Adrenal gland (tissue), 9 donors: ENCODE measurements at regions not wholly inside any gene's neighbourhood (a gene's known extent, or its start where the extent isn't known, plus 50 kb on each side); places are given as distances from the start of the nearest gene placed in this dataset.

Source experiments
- DNase-seq, 7 donors: peaks; one replicate each; pipeline ENCODE4 v3.0.0-alpha.2; 2019 to 2020
- H3K27ac ChIP-seq, 5 donors: fragments of 200-600 bp; sonication (generic) in 4 of 5; 1 replicate in 3 of 5; 2 replicates in 2 of 5; pipeline versions ENCODE4 v1.5.1 to v1.8.0; 2016 to 2020; ENCODE audit warnings: mild to moderate bottlenecking in 1 of 5
- H3K27me3 ChIP-seq: fragments of 200-600 bp; 2 replicates; pipeline ENCODE4 v1.8.0; 2021
- H3K36me3 ChIP-seq, 2 donors: fragments of 200-600 bp; replicated peaks in 1 of 2; 1 replicate in 1 of 2; 2 replicates in 1 of 2; pipeline versions ENCODE4 v1.5.1 to v1.8.0; 2018 to 2022
- H3K4me1 ChIP-seq, 2 donors: fragments of 200-600 bp; replicated peaks in 1 of 2; 1 replicate in 1 of 2; 2 replicates in 1 of 2; pipeline versions ENCODE4 v1.5.1 to v1.8.0; 2018 to 2021
- H3K4me3 ChIP-seq, 4 donors: fragments of 200-600 bp; sonication (generic) in 3 of 4; one replicate each; pipeline ENCODE4 v1.5.1; 2016 to 2018
- H3K9me3 ChIP-seq, 3 donors: fragments of 200-600 bp; sonication (generic) in 1 of 3; replicated peaks in 1 of 3; 1 replicate in 2 of 3; 2 replicates in 1 of 3; pipeline versions ENCODE4 v1.5.1 to v1.8.0; 2016 to 2021
- POLR2A ChIP-seq, 2 donors: fragments of 450-650 bp; IDR thresholded peaks; one replicate each; pipeline ENCODE4 v1.6.1; 2017; ENCODE audit warnings: antibody characterized with exemption in 2 of 2, mild to moderate bottlenecking in 2 of 2, moderate library complexity in 1 of 2
- WGBS, 4 donors: extraction: QIAGEN DNeasy Blood & Tissue Kit in 2 of 4; methylation state at CpG; one replicate each; pipeline versions ENCODE4 v1.1.5 to v1.1.7; 2013 to 2017; 5-methylcytosine and 5-hydroxymethylcytosine counted together
- intact Hi-C, 2 donors: fragments of 100-400 bp; cut with DNase I; formaldehyde crosslinking; loops; one replicate each; pipeline versions ENCODE4 v1.14.1 to v1.15.0; 2022 to 2023
- TF ChIP-seq, protein P1 (sequence below), 6 experiments: fragments of 450-650 bp in 4 of 6; fragments of 200-600 bp in 2 of 6; sonication (generic) in 1 of 6; IDR thresholded peaks; 1 replicate in 5 of 6; 2 replicates in 1 of 6; pipeline versions ENCODE4 v1.5.1 to v1.8.0; 2016 to 2021; ENCODE audit warnings: antibody characterized with exemption in 6 of 6, mild to moderate bottlenecking in 2 of 6, moderate library complexity in 1 of 6
- donor health status: healthy with polysubstance abuse.
- donor health status: Bipolar disorder and iron deficiency.
- donor health status: DM: yes; HTN: yes; CAD: no.
- donor health status: DM: no; HTN: no; CAD: no.
- donor health status: DM: no; HTN: no; CAD: no.

DNA sequence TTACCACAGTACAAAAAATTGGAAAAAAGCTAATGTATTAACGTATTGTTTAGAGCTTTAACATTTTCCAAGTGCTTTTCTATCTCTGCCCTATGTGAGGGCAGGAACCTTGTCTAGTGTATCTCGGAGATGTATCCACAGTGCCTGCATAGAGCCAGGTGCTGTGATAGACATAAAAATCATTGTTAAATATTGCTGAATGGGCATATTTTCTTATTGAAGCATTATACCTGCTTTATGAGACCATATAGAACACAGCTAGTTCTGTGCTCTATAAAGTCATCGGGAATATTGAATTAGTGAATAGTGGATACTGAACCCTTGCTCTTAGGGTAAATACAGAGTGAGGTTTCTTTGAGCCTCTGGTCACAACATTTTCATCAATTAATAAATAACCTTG lies 163.0 kb downstream of the RNF144B start:
- Histone ChIP-seq H3K9me3 (no peaks in the 10 kb centered on the region), H3K27me3 (no peaks in the 10 kb centered on the region), H3K27ac (no peak overlapping the region), H3K4me3 (no peak overlapping the region), H3K36me3 (no peaks in the 10 kb centered on the region), H3K4me1 (no peaks in the 10 kb centered on the region)
- 68 to 87% (median 74%) methylated on average over 3 of the region's 3 CpGs for WGBS, 4 donors
- intact Hi-C loops: no loop called here
- no peak for TF ChIP-seq POLR2A (IDR thresholded peaks at IDR 0.05)
- TF ChIP-seq, protein P1, sequence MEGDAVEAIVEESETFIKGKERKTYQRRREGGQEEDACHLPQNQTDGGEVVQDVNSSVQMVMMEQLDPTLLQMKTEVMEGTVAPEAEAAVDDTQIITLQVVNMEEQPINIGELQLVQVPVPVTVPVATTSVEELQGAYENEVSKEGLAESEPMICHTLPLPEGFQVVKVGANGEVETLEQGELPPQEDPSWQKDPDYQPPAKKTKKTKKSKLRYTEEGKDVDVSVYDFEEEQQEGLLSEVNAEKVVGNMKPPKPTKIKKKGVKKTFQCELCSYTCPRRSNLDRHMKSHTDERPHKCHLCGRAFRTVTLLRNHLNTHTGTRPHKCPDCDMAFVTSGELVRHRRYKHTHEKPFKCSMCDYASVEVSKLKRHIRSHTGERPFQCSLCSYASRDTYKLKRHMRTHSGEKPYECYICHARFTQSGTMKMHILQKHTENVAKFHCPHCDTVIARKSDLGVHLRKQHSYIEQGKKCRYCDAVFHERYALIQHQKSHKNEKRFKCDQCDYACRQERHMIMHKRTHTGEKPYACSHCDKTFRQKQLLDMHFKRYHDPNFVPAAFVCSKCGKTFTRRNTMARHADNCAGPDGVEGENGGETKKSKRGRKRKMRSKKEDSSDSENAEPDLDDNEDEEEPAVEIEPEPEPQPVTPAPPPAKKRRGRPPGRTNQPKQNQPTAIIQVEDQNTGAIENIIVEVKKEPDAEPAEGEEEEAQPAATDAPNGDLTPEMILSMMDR (IDR thresholded peaks at IDR 0.05): no peak
- DNase-seq: no peak

DNA sequence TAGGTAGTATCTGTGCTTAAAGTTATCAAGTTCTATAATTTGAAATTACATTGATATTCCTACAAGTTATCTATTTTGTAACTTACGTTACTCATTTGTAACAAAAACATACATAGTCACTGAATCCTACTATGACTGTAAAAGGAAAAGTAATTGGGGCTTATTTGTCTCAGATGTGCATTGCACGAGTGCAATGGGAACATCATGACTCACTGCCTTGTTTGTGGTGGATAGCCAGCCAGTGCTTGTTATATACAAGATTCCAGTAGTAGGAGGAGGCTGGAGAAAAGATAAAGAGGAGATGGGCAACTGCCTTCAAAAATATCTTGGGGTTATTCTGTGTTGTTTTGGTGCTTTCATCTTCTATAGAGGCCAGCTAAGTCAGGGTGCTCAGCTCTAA lies 164.1 kb downstream of the RNF144B start:
- DNase-seq: no peak
- Histone ChIP-seq H3K27ac (no peak overlapping the region), H3K4me1 (no peaks in the 10 kb centered on the region), H3K9me3 (no peaks in the 10 kb centered on the region), H3K27me3 (no peaks in the 10 kb centered on the region), H3K36me3 (no peaks in the 10 kb centered on the region), H3K4me3 (no peak overlapping the region)
- 59 to 68% (median 64%) methylated on average over 2 of the region's 2 CpGs for WGBS, 4 donors
- intact Hi-C loops: no loop called here
- TF ChIP-seq, protein P1 (IDR thresholded peaks at IDR 0.05): no peak
- TF ChIP-seq POLR2A (IDR thresholded peaks at IDR 0.05): no peak

DNA sequence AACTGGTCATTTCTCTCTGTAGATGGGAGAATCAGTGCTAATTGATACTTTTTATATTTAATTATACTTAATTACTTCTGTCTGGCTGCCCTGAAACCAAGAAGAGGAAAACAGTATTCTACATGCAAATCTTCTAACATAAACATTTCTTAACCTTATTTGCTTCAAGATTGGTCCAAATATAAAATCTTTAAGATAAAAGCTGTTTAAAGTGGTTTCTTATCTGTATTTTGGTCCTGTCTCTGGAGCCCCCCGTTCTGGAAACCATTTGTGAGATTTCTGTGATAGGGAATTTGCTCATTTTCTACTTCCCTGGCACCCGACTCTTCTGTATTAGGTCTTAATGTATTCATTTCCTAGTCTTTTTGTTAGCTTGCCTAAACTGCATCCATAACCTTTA lies 168.6 kb downstream of the RNF144B start:
- no peak overlapping the region for H3K4me3 ChIP-seq
- H3K27me3 ChIP-seq: no peaks in the 10 kb centered on the region
- intact Hi-C loops: no loop called here
- no peak overlapping the region for H3K27ac ChIP-seq
- no peaks in the 10 kb centered on the region for H3K36me3 ChIP-seq
- 50 to 65% (median 61%) methylated on average over 2 of the region's 2 CpGs for WGBS, 4 donors
- no peaks in the 10 kb centered on the region for H3K9me3 ChIP-seq
- no peak for DNase-seq
- no peaks in the 10 kb centered on the region for H3K4me1 ChIP-seq
- TF ChIP-seq, protein P1 (IDR thresholded peaks at IDR 0.05): no peak
- TF ChIP-seq POLR2A (IDR thresholded peaks at IDR 0.05): no peak

DNA sequence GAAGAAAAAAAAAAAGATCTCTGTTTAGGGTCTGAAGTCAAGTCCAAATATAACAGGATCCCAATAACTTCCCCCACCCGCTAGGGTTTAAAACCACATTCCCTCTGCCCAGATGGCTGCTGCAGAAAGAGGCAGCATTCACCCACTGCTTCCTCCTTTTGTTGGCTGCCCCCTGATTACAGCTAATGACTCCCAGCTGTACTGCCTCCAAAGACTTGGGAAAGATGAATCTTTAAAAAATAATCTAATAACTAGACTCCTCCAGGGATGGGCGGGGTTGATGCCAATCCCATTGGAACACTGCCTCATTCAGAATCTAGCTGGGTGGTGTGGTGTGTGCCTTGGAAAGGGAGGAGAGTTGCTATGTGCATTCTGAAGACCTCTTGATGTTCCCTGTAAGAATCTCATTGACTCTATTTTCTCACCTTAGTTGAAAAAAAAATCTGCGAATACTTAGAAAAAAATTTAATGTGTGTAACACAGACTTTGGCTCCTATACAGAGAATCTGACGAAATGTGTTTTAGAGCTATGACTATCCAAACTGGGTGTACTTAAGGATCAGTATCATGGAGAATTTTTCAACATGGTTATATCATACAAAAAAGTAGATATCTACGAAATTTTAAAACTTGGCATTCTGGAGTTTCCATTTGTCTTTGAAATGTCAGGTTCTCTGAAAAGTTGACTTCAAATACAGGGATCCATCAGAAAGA lies 174.0 kb downstream of the RNF144B start:
- WGBS, 4 donors: 55 to 59% (median 57%) methylated on average over 5 of the region's 5 CpGs
- H3K9me3 ChIP-seq: no peaks in the 10 kb centered on the region
- H3K27me3 ChIP-seq: no peaks in the 10 kb centered on the region
- H3K27ac ChIP-seq: no peak overlapping the region
- DNase-seq: no peak
- intact Hi-C loops: no loop called here
- H3K36me3 ChIP-seq: no peaks in the 10 kb centered on the region
- H3K4me3 ChIP-seq: no peak overlapping the region
- TF ChIP-seq, protein P1 (IDR thresholded peaks at IDR 0.05): no peak
- TF ChIP-seq POLR2A (IDR thresholded peaks at IDR 0.05): no peak
- no peaks in the 10 kb centered on the region for H3K4me1 ChIP-seq
